ENCODE measurements at regions not wholly inside any gene's neighbourhood (a gene's known extent, or its start where the extent isn't known, plus 50 kb on each side); places are given as distances from the start of the nearest gene placed in this dataset.
A peak's percentile ranks its signal among the peaks of the same experiment; 100 is the strongest.

DNA sequence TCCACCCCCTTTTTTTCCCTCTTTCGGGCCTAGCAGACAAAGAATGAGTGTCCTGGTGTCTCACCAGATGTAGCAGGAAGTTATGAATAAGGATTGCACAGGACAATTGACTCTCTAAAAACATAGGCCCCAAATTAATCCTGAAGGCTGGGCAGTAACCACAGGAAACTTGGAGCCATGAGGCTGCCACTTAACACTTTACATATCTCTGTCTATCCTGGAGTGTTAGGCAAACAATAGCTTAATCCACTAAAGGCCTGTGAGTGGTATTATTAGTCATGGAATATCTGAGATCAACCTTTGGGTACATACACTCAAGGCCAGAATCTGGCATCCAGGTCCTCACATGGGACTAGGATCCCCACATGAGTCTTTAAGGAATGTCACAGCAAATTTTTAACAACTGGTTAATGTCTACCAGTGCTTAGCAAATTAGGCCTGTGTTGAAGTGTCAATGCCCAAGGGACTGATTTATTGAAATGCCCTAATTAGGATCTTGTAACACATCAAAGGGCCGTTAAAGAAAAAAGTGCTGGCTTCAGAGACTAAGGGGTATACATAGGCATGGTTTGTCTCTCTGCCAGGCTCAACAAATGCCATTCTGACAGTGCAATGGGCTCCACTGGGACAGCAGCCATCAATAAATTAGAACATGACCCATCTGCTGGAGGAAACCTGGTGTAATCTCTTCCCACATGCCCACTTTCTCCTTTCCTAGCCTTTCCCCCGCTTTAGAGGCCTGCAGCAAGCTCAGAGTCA is 196.7 kb upstream of the TBX20 start:
- no peak for DNase-seq (ENCODE audit: low read depth in 2 of 2)

- no peak for DNase-seq (ENCODE audit: low read depth in 2 of 2)
Observed at GRCh38 chr7:35448486-35448885, 194.6 kb upstream of the TBX20 start.

GRCh38 chr7:35446091-35446490 is 192.2 kb upstream of the TBX20 start:
- no peak for DNase-seq (ENCODE audit: low read depth in 2 of 2)

GRCh38 chr7:35437619-35438275 is 183.8 kb upstream of the TBX20 start:
- no peak for DNase-seq (ENCODE audit: low read depth in 2 of 2)

DNA sequence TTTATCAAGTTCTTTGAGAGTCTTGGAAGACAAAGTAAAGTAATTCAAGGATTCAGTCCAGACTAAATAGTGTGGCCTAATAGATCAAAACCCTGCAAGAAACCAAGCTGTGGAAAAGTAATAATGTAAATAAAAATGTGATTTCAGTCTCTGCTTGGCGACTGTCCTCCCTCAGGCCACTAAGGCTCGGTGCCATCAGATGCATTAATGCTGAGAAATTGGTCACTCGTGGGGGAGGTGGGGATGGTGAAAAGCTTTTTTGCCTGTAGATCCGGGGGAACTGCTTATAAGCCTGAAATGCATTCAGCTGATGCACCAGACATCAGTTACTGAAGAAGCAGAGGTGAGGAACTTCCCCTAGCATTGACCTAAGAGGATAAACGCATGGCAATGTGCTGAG is 182.6 kb upstream of the TBX20 start:
- no peak for DNase-seq (ENCODE audit: low read depth in 2 of 2)

DNA sequence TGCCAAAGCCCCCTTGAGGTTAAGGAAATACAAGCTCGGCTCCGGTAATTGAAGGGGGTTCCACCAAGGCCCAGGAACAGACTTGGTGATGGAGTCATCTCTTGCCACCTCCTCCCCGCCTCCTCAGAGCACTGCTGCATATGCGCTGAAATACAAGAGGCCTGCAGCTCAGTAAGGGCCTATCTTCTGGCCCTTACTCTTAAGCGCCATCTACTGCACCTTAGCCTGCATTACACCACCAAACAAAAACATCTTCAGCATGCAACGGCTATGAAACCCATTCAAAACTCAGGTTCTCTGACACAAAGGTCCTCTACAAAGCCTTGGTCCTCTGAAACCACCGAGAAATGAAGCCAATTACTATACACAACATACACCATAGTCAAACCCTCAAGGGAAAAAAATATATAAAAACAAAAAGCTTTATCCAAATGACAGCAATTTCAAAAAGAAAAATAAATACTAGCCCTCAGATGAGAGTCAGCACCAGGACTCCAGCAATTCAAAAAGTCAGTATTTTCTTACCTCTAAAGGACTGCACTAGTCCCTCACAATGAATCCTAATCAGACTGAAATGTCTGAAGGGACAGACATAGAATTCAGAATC is 176.8 kb upstream of the TBX20 start:
- DNase-seq (ENCODE audit: low read depth in 2 of 2) = no peak

DNA sequence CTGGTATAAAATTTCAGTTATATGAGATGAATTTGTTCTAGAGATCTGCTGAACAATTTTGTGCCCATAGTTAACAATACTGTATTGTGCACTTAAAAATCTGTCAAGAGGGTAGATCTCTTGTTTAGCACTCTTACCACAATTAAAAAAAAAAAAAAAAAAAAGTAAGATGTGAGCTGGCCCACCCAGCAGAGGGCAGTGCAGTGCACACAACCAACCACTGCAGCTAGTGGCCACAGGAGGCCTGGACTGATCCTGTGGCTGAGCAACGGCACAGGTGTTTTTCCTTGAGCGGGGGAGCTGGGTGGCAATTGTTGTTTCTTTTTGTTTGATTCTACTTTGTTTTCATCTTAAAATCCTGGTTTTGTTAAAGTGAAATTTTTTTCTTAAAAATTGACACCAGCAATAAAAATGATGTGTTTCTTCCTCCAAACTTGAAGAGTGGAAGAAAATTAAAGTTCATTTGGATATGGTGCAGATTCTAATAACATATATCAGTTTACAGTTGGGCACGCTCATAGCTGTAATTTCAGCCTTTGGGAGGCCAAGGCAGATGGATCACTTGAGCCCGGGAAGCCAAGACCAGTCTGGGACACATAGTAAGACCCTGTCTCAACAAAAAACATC is 171.1 kb upstream of the TBX20 start:
- peak in 1 of 2 donors; percentile 8 for DNase-seq (ENCODE audit: low read depth in 2 of 2)

GRCh38 chr7:35424440-35424839 is 170.5 kb upstream of the TBX20 start:
- no peak for DNase-seq (ENCODE audit: low read depth in 2 of 2)

GRCh38 chr7:35422715-35423114 is 168.8 kb upstream of the TBX20 start:
- no peak for DNase-seq (ENCODE audit: low read depth in 2 of 2)

- no peak for DNase-seq (ENCODE audit: low read depth in 2 of 2)
Observed at GRCh38 chr7:35420656-35421055, 166.8 kb upstream of the TBX20 start.

DNA sequence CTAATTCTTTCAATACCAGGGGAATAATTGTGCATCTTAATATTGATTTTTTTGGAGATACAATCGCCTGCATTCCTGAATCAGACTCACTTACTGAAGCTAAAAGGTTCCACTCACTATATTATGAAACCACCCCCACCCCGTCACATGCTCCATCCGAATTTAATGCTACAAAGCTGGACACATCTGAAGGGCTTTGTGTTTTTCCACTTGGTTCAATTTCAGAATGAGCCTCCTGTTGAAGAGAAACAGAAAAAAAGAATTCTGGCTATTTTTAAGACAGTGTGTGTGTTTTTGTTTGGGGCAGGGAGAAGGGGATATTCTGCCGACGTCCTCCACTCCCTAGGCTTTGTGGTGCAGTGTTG is 165.5 kb upstream of the TBX20 start:
- no peak for DNase-seq (ENCODE audit: low read depth in 2 of 2)

DNA sequence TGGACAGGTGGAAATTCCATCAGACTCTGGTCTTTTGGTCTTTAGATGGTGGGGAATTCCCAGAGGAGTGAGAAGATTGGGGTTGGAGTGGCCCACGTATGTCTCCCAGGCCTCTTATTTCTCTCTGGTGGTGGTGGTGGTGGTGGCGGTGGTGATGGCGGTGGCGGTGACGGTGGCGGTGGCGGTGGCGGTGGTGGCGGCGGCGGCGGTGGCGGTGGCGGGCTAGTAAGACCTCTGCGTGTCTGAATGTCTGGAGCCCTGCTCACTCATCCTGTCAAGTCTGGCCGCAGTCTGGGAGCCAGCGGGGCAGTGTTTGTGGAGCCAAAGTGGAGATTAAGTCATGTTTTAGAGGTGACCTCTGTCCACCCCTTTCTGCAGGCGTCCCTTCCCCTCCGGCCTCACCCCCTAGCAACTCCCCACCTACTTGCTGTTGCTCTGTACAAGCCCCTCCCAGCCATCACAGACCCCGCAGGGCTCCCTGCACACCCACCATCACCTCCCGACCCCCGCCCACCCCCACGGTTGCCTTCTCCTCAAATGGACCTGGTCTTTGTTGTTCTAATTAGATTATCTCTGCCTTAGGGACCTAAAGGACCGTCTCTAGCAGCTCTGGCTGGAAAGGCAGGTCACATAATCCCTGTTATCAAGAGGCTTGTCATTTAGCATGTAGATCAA is 165.0 kb upstream of the TBX20 start:
- DNase-seq (ENCODE audit: low read depth in 2 of 2) = no peak

DNA sequence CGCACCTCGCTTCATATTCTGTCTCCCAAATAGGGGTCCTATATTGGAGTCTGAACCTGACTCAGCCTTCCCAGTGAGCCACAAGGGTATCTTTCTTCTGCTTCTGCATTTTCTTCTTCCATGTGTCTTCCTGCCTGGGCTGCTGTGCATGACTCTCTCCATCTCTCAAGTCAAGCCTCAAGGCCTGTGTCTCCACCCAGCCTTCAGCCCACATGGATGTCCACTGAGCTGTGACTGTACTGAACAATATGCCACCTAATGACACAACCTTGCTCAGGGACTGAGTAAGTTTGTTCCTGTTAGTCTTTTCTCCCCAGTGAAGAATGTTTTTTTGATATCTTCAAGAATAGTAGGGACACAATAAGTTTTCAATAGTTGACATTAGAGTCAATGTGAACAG is 162.7 kb upstream of the TBX20 start:
- no peak for DNase-seq (ENCODE audit: low read depth in 2 of 2)

GRCh38 chr7:35415411-35415822 is 161.5 kb upstream of the TBX20 start:
- no peak for DNase-seq (ENCODE audit: low read depth in 2 of 2)

- DNase-seq (ENCODE audit: low read depth in 2 of 2) = no peak
Observed at GRCh38 chr7:35411331-35411730, 157.4 kb upstream of the TBX20 start.

DNA sequence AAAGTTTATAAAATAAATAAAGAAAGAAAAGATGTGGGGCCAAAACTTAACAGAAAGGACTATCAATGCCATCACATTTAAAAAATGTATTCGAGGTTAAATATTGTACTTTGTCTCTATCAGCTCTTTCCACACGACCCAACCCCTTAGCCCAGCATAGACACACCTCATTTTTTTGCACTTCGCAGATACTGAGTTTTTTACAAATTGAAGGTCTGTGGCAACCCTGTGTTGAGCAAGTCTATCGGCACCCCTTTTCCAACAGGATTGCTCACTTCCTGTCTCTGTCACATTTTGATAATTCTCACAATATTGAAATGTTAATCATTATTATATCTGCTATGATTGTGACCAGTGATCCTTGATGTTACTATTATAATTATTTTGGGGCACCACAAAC is 151.6 kb upstream of the TBX20 start:
- DNase-seq (ENCODE audit: low read depth in 2 of 2) = no peak

DNA sequence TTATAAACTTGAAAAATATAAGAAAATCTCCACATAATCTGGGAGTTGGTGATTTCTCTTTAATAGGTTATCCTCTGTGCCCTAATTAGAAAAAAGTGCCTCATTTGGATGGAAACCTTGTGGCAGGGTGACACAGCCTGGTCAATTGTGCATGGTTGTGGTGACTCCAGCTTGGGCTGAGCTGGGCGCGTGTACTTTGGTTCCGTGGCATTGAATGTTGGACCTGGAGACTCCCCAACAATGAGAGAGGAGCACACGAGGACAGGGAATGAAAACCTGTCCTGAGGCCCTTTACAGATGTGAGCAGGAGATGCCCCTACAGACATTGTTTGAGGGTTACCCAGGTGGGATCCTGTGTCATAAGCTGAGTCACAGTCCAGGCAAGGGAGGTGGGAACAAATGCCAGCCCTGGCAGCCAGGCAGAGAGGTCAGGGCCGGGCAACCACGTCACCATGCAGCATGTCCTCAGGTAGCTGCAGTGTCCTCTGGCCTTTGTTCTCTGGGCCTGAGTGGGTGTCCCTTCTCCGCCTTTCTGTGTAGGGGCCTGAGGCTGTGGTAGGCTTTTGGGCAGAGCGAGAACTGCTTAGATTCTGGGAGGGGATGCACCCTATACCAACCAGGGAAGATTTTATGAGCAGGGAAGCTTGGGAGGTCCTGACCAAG is 147.4 kb upstream of the TBX20 start:
- DNase-seq (ENCODE audit: low read depth in 2 of 2) = no peak

DNA sequence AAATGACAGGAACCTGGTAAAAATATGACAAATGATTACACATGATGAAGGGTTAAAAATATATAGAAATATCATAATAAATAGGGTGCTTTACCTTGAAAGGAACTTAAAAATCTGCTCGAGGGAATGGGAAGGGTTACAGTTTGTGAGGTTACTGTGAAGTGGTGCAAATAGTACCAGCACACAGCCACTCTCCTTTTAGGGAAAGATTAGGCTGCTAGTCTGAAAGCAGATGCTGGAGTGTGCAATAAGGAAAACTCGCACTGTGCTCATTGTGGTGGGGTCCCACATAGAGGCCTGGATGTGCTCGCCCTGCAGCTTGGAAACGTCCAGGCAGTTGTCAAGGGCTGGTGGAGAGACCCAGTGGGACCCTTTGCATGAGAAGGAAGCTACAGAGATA is 145.9 kb upstream of the TBX20 start:
- no peak for DNase-seq (ENCODE audit: low read depth in 2 of 2)

DNA sequence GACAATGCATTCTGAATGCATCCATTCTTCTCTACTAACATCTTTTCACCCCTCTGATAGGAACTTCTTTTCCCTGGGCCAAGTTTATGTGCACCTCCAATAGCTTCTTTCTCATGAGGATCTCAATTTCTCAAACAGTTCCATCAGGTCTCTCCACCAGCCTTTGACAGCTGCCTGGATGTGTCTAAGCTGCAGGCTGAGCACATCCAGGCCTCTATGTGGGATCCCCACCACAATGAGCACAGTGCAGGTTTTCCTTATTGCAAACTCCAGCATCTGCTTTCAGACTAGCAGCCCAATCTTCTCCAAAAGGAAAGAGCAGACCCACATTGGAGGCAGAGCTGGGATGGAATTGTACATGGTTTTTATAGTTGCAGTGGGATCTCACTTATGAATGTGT is 145.3 kb upstream of the TBX20 start:
- DNase-seq (ENCODE audit: low read depth in 2 of 2) = no peak

DNA sequence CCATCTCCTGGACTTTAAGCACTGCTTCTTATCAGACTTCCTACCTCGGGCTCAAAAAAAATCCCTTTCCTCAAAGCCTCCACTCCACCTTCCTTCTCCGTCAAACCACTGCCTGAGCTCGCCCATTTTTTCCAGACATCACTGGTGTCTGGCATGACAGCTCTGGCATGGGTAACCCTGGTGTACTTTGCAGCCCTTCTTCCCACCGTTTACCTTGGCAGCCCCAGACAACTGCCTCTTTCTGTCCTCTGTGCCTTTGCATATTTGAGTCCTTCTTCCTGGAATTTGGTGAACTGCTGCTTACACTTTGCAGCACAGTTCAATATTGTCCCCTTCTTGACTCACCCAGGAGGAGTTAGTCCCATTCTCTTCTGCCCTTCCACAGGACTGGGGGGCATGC is 144.6 kb upstream of the TBX20 start:
- DNase-seq (ENCODE audit: low read depth in 2 of 2) = no peak

- DNase-seq (ENCODE audit: low read depth in 2 of 2) = no peak
Observed at GRCh38 chr7:35390146-35390545, 136.2 kb upstream of the TBX20 start.

DNA sequence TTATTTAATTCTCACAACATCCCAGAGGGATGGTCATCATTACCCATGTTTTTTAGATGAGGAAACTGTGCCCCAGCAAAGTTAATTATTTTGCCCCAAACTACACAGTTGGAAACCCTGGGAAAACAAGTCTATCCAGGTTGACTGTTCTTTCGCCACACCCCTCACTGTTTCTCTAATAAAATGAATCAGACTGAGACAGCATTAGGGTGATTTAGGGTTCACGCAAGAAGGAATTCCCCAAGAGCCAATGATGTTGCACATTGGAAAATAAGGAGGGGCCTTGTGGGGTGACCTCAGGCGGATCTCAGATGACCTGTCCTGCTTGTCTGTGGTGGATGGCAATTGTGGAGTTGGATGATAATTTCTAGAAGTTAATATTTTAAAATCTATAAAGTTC is 135.7 kb upstream of the TBX20 start:
- DNase-seq (ENCODE audit: low read depth in 2 of 2) = no peak

Data from stimulated activated CD8-positive, alpha-beta memory T cell treated with anti-CD3 and anti-CD28 coated beads, Interleukin-15, amount 100 ng/mL, for 4 hours (primary cell).